GM18873 (cell line): ENCODE measurements at regions not wholly inside any gene's neighbourhood (a gene's known extent, or its start where the extent isn't known, plus 50 kb on each side); places are given as distances from the start of the nearest gene placed in this dataset.
"Not testable (repeated sequence)": the region's sequence is repeated elsewhere in the genome, so short reads cannot be mapped to it uniquely, and the experiment has no call there.

Experiments used
- ATAC-seq: cut with Tn5 transposase; IDR thresholded peaks from one replicate; pipeline ENCODE4 v1.9.1; 2021; ENCODE audit warnings: mild to moderate bottlenecking, moderate library complexity, moderate number of reproducible peaks; ENCODE audit not compliant: unreplicated experiment, low FRiP score

DNA sequence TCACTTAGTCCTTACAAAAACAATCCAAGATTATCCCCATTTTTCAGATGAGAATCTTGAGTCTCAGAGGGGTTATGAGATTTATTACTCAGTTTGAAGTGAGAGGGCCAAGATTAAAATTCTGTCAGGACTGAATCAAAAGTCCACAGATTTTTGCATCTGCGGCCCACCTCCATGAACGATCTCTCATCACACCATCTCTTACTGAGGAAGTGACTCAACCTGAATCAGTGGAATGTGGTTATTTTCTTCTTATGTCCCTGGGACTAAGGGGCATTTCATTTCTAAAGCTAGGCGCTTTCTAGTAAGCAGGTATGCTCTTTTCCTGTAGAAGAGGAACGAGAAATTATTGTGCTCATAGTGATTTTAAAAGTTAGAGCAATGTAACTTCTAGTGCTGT lies 360.3 kb upstream of the SPHKAP start:
- no peak for ATAC-seq

DNA sequence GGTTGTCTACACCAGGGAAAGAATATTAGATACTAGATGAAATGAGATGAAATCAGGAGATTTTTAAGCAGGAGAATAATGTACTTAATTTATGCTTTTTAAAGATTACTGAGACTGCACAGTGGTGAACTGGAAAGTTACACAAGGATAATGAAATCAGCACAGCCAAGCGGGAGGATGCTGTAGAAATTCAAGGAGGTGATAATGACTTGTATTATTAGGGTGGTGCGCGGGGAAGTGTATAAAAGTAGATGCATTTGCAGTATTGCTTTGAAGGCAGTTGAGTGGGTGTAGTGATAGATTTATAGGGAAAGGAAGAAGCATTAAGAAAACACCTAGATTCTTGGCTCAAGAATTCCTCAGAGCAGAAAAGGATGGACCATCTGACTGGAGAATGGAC lies 359.5 kb upstream of the SPHKAP start:
- ATAC-seq: no peak

DNA sequence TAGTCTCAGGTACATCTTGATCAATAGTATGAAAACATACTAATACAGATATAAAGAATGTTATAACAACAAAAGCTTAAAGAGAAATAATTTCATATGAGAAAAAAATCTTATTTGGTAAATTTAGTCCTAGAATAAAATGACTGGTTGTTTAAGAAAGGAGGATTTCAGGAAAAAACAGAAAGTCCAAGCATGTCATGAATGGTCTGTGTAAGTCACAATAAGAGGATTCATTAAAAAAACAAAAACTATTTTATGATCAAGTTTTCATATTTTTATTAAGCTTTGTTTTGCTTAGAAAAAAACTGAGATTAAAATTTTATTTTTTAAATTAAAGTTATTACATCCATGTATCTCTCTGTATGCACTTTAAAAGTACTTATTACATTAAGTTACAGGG lies 353.9 kb upstream of the SPHKAP start:
- no peak for ATAC-seq

DNA sequence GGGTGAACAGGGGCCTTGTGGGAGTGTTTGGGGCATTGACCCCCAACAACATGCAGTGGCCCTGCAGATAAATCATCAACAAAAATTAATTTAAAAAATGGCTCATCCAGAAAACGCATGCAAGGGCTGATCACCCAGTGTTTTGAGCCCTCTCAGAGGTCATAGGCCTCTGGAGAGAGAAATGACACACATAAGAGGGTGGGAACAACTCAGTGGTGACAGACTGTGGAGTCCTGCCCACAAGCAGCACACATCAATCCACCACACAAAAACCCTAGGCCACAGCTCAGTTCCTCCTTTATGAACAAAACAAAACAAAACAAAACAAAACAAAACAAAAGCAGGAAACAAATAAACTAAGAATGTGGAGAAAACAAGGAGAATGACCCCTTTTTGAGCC lies 351.7 kb upstream of the SPHKAP start:
- ATAC-seq: no peak

DNA sequence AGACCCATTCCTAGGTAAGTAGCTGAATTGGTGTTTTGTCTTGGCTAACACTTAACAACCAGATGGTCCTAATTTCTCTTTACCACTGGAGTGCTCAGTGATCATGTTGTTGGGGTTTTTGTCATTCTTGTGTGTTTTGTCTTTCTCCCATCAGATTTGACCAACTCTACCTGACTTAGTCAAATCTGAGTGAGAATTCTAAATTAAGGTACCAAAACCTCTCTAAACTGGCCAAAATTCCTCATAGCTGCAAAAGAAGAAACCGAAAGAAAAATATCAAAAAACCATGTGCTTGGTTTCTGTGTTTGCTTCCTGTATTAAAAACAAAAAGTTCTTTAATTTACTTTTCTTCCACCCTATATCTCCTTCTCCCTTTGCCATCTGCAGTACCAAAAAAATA lies 350.7 kb upstream of the SPHKAP start:
- no peak for ATAC-seq

DNA sequence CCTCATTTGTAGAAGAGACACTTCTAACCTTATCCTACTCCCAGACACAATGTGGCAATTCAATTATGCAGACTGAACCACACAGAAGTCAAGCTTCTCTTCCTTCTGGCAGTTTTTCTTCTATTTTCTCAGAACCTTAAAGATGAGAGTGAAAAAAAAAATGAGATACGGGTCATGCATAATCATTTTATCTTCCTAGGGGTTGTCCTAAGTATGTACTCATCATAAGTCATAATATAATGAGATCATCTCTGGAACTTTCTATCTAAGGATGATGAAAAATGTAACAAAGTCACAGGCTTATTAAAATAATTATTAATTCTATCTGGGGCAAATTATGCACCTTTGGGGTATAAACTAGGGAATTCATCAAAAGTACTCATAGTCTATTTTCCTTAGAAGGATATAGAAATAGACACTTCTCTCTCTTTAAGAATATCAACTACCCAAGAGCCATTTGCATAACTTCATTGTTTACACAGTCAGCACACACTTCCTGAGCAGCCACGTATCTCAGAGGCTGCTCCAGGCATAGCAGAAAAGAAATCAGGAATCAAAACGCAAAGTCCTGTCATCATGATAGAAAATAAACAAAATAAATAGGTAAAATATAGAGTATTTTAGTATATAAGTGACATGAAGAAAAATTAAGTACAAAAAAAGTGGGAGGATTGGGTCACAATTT lies 345.9 kb upstream of the SPHKAP start:
- no peak for ATAC-seq

DNA sequence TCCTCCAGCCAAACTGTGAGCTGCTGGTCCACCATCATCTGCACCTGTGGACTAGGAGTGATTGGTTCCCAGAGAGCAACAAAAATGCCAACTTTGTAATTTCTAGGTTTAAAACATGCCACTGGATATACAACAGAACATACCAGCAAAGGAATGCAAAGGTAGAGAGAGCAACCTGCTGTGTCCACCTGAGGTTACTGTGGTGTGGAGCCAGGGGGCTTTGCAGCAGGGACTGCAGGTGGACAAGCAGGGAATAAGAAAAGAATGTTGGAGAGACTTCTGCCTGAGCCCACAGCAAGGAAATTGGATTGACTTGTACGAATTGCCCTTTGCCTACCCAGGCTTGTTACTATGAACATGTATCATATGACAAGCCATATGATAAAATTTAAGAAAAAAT lies 345.2 kb upstream of the SPHKAP start:
- ATAC-seq: no peak

DNA sequence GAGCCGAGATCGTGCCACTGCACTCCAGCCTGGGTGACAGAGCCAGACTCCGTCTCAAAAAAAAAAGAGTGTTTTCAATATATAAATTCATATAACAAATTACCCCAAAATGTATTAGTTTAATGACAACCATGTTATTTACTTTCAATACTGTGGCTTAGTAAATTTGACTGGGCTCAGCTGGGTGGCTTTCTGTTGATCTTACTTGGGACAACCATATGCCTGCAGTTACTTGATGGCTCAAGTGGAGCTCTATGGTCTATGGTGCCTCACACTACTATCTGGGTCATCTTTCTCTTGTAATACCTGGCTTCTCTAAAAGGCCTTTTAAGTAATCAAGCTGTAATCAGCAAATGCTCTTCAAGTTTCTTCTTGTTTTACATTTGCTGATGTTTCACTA lies 341.5 kb upstream of the SPHKAP start:
- ATAC-seq: no peak

DNA sequence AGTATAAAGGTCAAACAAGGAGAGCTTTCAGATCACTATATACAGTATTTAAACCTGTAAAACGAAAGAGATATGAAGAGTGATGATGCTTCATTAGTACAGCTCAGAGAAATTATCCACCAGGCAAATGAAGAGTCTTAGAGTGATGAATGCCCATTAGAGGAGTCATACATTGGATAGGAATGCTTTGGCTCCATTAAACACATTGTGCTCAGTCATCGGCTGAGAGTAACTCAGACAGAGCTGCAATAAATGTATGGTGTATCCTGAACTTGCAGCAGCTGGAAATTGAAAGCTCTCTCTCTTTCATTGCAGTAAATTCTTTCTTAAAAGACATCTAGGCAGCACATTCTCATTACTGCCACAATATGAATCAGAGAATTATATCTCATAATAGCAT lies 340.8 kb upstream of the SPHKAP start:
- no peak for ATAC-seq

DNA sequence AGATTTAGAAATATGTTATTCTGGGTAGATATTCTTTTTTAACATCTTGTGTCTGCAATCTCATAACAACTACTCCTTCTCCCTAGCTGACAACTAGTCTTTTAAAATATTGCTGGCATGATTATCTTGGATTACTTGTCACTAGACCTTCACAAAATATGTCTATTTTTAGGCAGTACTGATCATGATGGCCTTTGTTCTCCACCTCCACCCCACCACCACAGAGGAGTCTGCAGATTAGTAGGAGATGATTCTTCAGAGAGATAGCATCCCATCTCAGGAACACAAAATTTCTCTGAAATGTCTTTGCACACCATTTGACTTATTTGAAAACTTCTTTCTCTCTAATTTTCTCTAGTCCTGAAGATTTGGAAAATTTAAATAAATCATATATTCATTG lies 338.1 kb upstream of the SPHKAP start:
- ATAC-seq: no peak

DNA sequence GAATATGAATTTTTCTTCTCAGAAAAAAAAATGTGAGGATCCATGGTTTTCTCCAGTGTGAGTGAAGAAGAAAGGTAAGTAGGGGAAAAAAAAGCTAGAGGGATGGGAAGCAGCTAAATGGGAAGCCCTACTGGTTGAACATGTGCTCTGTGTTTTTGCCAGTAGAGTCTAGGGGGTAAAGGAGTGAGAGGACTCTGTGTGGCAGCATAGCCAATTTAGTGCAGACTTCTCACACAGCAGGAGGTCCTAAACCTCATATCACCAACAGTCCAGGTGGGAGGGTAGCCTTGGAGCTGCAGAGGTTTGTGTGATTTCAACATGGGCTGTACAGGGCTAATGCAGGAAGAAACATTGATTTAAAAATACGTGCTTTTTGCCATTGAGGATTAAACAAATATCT lies 334.5 kb upstream of the SPHKAP start:
- no peak for ATAC-seq

DNA sequence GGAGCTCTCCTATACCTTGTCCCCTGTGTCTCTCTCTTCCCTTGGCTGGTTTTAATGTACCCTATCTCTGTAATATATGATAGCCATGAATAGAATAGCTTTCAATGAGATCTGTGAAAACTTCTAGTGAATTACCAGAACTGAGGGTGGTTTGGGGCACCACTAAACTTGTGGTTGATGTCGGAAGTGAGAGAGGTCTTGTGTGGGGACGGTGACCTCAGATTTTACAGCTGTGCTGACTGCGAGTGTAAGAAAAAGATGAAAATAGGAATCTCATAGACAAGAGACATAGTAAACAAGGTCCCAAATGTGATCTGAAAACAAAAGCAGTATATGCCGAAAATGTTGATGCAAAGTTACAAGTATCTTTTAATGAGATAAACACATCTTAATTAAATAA lies 332.0 kb upstream of the SPHKAP start:
- ATAC-seq: not testable (repeated sequence)

DNA sequence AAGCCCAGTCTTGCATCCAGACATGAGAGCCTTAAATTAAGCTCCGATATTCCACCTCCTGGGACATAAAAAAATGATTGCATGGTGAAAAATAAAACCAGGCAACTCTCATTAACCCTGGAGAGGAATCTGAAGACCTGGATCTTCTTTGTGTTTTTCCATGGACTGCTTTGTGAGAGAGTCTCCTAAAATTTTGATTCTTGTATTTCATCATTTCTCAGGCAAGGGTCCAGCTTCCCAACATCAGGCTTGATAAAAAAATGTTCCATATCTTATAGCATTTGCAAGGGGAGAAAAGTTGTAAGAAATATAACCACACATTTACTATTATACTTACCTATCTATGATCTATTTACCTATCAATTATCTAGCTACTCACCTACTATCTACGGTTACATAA lies 327.5 kb upstream of the SPHKAP start:
- no peak for ATAC-seq

DNA sequence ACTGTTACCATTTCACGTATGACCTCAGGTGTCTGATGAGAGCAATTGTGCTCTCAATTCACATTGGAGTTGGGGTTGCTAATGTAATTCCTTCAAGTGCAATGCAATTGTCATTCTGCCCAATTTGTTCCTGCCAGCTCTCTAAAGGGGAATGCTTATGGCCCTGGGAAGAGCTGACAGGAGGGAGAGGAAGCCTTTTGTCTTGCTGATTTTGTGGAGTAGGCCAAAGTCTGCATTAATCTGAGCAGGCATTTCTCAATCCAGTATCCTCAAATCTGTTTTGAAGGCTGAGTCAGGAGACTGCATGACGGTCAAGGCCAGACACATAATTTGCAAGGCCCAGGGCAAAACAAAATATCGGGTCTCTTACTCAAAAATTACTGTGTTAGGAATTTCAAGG lies 326.4 kb upstream of the SPHKAP start:
- ATAC-seq: no peak

DNA sequence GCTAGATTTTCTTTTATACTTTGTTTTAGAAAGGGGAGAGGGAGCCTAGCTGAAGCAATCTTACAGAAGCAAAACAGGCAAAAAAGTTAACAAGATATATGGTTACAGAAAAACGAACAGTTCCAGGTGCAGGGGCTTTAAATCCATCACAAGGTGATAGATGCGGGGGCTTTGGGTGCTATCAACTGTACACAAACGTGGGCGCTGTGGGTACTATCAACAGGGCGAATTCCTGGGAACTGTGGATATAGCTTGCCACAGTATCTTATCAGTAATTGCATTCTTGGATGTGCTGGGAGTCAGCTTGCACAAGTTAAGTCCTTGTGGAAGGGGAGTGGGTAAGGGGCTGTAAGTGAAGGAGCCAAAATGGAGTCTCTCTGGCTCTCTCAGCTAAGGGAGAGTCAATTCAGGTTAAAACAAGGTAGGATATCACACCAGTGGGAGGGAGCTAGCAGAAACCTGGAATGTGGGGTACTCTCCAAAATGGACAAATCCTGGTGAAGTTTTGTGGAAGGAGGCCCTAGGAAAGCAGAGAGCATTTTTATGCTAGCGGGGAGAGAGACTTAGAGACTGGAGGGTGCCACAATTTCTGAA lies 325.8 kb upstream of the SPHKAP start:
- ATAC-seq: no peak

DNA sequence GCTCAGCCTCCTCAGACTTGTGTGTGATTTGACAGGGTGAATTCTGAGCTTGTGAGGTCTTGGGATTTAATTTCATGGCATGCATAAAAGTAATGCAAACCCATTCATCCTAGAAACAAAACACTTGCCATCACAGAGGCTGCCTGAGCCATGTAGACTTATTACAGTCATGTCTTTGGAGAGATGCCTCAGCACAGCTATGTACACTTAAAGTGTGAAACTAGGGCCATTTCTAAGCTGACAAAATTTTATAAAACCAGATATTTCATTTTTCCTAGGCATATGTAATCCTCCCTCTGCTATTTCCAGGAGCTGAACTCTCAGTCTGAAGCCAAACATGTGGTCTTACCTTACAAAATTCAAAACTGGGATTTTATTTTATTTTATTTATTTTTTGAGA lies 322.2 kb upstream of the SPHKAP start:
- no peak for ATAC-seq

DNA sequence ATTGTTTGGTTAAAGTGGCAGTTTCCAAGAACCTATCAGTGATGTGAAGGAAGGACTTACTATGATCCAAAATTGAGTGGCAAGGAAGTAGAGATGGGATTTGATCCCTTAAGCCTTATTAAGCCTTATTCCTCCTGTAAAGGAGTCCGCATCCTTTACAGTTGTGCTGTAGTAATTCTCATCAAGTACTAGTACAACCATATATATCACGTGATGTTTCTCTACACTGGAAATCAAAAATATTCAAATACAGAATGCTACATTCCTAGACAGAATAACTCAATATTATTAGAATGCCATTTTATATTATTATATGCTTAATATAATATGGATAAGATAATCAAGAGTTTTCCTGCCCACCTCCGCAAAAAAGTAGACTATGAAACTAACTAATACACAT lies 312.4 kb upstream of the SPHKAP start:
- no peak for ATAC-seq

DNA sequence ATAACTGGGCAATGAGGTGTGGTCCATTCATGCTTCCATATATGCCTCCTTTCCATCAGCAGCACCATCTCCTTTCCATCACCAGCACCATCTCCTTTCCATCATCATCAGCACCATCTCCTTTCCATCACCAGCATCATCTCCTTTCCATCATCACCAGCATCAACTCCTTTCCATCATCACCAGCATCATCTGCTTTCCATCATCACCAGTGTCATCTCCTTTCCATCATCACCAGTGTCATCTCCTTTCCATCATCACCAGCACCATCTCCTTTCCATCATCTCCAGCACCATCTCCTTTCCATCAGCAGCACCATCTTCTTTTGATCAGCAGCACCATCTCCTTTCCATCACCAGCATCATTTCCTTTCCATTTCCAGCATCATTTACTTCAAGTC lies 297.5 kb upstream of the SPHKAP start:
- no peak for ATAC-seq

DNA sequence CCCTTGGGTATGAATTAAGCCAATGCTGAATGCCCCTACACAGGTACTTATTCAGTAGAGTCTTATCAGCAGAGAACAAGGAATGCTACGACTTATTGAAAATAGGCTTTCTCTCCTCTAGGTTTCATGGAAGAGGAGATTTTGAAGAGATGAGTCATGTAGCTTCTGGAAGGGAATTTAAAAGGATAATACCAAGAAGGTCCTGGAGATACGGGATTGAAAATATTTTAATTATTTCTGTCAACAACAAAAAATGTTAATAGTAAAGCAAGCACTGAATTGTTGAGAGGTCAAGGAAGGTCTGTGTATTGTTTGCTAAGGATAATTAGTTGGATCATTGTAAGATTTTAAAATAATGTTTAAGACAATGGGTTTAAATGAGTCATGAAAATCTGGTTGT lies 293.0 kb upstream of the SPHKAP start:
- ATAC-seq: no peak

DNA sequence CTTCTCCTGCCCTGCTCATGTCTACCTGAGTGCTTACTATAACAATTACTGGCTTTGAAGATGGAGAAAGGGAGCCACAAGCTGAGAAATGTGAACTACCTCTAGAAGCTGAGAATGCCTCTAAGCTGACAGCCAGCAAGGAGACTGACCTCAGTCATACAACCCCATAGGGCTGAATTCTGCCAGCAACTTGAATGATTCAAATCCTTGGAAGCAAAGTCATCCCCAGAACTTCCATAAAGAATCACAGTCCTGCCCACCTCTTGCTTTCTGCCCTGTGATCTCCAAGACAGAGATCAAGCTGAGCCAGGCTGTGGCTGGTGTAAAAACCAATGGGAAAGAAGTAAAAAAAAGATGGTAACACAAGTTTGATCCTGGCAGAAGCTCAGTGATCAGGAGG lies 288.2 kb upstream of the SPHKAP start:
- no peak for ATAC-seq

DNA sequence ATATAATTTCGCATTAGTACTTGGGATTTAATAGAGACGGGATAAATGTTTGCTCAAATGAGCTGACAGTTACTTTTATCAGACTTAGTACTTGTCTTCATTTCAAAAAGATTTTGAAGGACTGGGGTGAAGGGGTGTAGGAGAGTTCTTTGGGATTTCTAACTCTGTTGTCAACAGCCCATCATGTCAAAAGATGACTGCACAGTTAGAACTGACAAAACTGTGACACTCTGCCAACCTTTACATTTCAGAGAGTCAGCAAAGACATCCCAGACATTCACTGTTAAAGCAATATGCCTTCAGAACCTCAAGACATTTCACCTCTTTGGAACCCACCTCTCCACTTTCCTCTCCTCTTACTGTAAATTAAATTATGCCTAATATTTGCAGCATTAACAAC lies 285.4 kb upstream of the SPHKAP start:
- no peak for ATAC-seq

DNA sequence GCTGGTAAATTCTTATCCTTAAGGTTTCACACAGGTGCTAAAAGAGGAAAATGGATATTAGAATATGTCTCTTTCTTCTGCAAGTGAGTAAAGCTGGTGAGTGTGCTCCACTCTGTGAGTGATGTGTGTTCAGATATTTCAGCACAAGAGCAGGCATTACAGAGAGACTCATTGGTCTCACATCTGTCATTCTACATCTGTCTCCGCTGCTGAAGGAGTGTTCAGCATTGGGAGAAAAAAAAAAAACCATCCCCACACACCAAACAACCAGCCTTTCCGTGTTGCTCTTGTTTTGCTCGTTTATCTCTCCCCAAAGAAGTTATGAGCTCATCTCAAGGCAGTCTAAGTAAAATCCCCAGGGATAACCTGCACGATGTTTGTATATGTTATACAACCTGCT lies 283.9 kb upstream of the SPHKAP start:
- ATAC-seq: no peak

DNA sequence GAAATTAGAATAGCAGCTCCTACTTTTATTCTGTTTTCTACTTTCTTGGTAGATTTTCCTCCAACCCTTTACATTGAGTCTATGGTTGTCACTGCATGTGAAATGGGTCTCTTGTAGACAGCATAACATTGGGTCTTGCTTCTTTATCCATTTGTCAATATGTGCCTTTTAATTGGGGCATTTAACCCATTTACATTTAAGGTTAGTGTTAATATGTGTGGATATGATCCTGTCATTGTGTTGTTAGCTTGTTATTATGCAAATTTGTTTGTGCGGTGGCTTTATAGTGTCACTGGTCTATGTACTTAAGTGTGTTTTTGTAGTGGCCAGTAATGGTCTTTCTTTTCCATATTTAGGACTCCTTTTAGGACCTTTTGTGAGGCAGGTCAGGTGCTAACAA lies 276.9 kb upstream of the SPHKAP start:
- no peak for ATAC-seq
